Pancreas (tissue), 10 donors: ENCODE measurements at regions not wholly inside any gene's neighbourhood (a gene's known extent, or its start where the extent isn't known, plus 50 kb on each side); places are given as distances from the start of the nearest gene placed in this dataset.

ENCODE experiments used
- ATAC-seq, 4 donors: fragments of 200-7000 bp; cut with Tn5 transposase; one replicate each; pipeline versions ENCODE4 v1.8.0 to v1.9.1; 2020; ENCODE audit warnings: mild to moderate bottlenecking in 4 of 4, moderate library complexity in 4 of 4
- DNase-seq, 6 donors: peaks; one replicate each; pipeline ENCODE4 v3.0.0-alpha.2; 2020
- FAIRE-seq: peaks from 2 replicates; lab custom pipeline; 2012; peaks lifted over from hg19 to GRCh38; lab: Jason Lieb, UNC
- H3K27ac ChIP-seq, 4 donors: fragments of 200-600 bp; sonication (generic); 1 replicate in 3 of 4; 2 replicates in 1 of 4; pipeline versions ENCODE4 v1.5.0 to v1.8.0; 2020
- H3K27me3 ChIP-seq, 4 donors: fragments of 200-600 bp; one replicate each; pipeline ENCODE4 v1.8.0; 2021
- H3K36me3 ChIP-seq, 3 donors: fragments of 200-600 bp; sonication (generic) in 1 of 3; one replicate each; pipeline versions ENCODE4 v1.5.0 to v1.8.0; 2020 to 2021
- H3K4me1 ChIP-seq, 3 donors: fragments of 200-600 bp; one replicate each; pipeline ENCODE4 v1.8.0; 2021
- H3K4me3 ChIP-seq, 4 donors: fragments of 200-600 bp; sonication (generic) in 2 of 4; one replicate each; pipeline versions ENCODE4 v1.5.0 to v1.8.0; 2020 to 2021
- H3K9me3 ChIP-seq, 4 donors: fragments of 200-600 bp; one replicate each; pipeline ENCODE4 v1.8.0; 2021
- WGBS, 2 donors: extraction: QIAGEN DNeasy Blood & Tissue Kit; methylation state at CpG; one replicate each; pipeline ENCODE4 v1.1.7; 2013; 5-methylcytosine and 5-hydroxymethylcytosine counted together
- intact Hi-C, 3 donors: fragments of 100-400 bp; cut with DNase I; formaldehyde crosslinking; loops; one replicate each; pipeline versions ENCODE4 v1.11.1 to v1.14.2; 2022
- TF ChIP-seq, protein P1 (sequence below), 4 donors: fragments of 200-600 bp; sonication (generic) in 3 of 4; IDR thresholded peaks; one replicate each; pipeline versions ENCODE4 v1.5.0 to v1.8.0; 2021; ENCODE audit warnings: antibody characterized with exemption in 4 of 4
- donor health status: healthy with polysubstance abuse.
- donor health status: DM: no; HTN: no; CAD: no; lungs with moderate emphysema.
- donor health status: DM: no; HTN: no; CAD: no.
- donor health status: control.
- donor health status: control.
- donor health status: Bipolar disorder and iron deficiency.
- donor health status: DM: yes; HTN: yes; CAD: no.
- donor health status: DM: no; HTN: no; CAD: no.
- donor health status: DM: no; HTN: no; CAD: no.
- donor health status: DM: yes; HTN: yes; CAD: no.

DNA sequence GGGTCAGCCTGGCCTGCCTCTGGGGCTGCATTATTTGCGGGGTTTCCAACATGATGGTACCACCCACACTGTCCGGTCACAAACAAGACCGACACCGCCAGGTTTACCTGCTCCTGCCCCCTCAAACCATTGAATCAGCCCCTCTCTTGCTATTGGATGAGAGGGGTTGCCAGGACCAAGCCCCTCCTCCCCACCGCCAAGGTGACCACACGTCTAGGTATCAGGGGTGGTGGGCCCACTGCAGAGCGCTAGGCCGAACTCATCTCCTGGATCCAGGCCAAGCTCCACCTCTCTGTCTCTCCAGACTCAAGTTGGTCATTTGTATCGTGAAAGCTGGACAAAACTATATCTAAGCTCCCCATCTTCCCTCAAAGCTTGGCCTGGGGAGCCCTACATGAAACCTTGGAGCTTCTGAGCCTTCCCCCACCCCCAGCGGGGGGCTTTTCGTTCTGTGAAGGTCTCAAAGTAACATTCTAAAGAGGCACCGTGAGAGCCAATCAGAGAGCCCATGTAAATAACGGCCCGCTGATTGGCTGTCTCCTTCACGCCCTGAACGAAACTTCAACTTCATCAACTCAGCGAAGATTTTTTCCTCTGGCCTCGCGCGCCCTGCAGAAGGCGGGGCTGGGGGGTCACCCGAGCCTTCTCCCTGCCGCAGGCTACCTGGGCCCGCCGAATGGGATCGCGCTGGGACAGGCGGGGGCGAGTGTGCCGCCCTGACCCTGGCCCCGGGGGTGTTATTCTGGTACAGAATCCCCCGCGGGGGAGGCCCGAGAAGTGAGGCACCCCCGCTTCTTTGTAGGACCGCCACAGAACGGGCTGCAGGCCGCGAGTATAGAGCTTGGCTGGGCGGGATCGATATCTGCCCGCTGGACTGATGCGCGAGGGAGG is 49.6 kb upstream of the PSD2 start:
- Histone ChIP-seq H3K36me3 (no peaks in the 10 kb centered on the region), H3K9me3 (no peaks in the 10 kb centered on the region), H3K27ac (peak overlapping the region in 2 of 4 donors; percentile 21 to 33), H3K27me3 (no peaks in the 10 kb centered on the region), H3K4me3 (peak overlapping the region in 2 of 4 donors; percentile 34 to 46), H3K4me1 (peaks cover 14 to 16% (median 16%) of the 10 kb centered on the region in 3 donors)
- intact Hi-C loops: no loop called here
- WGBS, 2 donors: 17 to 19% methylated on average over 44 of the region's 44 CpGs
- TF ChIP-seq, protein P1, sequence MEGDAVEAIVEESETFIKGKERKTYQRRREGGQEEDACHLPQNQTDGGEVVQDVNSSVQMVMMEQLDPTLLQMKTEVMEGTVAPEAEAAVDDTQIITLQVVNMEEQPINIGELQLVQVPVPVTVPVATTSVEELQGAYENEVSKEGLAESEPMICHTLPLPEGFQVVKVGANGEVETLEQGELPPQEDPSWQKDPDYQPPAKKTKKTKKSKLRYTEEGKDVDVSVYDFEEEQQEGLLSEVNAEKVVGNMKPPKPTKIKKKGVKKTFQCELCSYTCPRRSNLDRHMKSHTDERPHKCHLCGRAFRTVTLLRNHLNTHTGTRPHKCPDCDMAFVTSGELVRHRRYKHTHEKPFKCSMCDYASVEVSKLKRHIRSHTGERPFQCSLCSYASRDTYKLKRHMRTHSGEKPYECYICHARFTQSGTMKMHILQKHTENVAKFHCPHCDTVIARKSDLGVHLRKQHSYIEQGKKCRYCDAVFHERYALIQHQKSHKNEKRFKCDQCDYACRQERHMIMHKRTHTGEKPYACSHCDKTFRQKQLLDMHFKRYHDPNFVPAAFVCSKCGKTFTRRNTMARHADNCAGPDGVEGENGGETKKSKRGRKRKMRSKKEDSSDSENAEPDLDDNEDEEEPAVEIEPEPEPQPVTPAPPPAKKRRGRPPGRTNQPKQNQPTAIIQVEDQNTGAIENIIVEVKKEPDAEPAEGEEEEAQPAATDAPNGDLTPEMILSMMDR (IDR thresholded peaks at IDR 0.05): no peak
- peak in 5 of 6 donors; percentile 44 to 69 (median 52) for DNase-seq
- peak; percentile 60 to 79 (median 69) for ATAC-seq
- FAIRE-seq: no peak
